ENCODE measurements at regions not wholly inside any gene's neighbourhood (a gene's known extent, or its start where the extent isn't known, plus 50 kb on each side); places are given as distances from the start of the nearest gene placed in this dataset.

DNA sequence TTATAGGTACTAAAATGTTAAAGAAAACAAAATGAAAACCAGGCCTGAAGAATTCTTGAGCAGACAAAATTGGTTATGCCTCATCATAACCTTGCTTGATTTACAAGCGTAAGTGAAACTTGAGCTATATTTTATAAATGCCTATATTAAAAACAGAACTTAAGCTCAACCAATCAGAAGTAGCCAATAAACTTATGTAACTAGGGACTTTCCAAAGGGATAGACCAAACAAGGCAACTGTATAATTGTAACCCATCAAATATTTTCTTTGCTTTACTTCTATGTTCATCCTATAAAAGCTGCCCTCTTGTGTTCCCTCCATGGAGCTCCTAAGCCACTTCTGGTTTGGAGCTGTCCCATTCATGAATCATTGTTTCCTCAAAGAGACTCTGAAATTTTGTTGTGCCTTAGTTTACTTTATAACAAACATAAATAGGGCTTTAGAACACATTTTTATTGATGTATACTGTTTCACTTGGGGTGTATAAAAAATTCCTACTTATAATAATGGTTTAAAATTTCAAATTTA, 101.6 kb upstream of the CARMIL1 start:
- TF ChIP-seq, protein P1, sequence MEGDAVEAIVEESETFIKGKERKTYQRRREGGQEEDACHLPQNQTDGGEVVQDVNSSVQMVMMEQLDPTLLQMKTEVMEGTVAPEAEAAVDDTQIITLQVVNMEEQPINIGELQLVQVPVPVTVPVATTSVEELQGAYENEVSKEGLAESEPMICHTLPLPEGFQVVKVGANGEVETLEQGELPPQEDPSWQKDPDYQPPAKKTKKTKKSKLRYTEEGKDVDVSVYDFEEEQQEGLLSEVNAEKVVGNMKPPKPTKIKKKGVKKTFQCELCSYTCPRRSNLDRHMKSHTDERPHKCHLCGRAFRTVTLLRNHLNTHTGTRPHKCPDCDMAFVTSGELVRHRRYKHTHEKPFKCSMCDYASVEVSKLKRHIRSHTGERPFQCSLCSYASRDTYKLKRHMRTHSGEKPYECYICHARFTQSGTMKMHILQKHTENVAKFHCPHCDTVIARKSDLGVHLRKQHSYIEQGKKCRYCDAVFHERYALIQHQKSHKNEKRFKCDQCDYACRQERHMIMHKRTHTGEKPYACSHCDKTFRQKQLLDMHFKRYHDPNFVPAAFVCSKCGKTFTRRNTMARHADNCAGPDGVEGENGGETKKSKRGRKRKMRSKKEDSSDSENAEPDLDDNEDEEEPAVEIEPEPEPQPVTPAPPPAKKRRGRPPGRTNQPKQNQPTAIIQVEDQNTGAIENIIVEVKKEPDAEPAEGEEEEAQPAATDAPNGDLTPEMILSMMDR (conservative IDR thresholded peaks at IDR 0.05) = no peak
- Mint-ChIP-seq H3K4me1 (ENCODE audit: unreplicated experiment) (peaks cover 15% of the 10 kb centered on the region), H3K27ac (no peak overlapping the region), H3K9me3 (peaks cover 7% of the 10 kb centered on the region), H3K36me3 (peaks cover 8% of the 10 kb centered on the region), H3K4me3 (no peak overlapping the region), H3K27me3 (no peaks in the 10 kb centered on the region)
- DNase-seq (ENCODE audit: extremely low spot score, unreplicated experiment) = no peak

DNA sequence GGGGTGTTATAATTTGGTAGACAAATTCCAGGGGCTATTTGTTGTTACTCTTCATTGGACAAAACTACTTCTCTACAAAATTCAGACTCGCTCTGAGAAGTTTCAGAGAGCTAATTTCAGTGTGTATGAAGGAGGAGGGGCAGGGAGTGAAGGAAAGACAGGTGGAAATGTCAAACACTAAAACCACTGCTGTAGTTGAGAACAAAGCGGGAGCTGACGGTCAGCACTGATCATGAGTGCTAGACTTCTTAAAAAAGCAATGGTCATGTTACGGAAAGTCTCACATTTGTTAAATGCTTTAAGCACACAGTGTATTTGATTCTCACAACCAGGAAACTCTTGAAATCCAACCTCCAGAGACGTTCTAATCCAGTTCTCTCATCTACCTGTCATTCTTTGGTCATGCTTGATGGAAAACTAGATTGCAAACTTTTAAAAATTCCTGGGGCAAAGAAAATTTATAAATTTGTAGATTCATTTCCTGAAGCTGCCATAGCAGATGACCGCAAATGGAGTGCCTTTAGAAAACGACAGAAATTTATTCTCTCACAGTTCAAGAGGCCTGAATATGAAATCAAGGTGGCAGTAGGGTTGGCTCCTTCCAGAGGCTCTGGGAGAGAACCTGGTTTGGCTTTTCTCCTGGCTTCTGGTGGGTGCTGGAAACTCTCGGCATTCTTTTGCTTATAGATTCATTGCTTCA, 100.7 kb upstream of the CARMIL1 start:
- no peaks in the 10 kb centered on the region for H3K9me3 Mint-ChIP-seq
- peaks cover 6% of the 10 kb centered on the region for H3K4me1 Mint-ChIP-seq (ENCODE audit: unreplicated experiment)
- H3K4me3 Mint-ChIP-seq = no peak overlapping the region
- no peaks in the 10 kb centered on the region for H3K27me3 Mint-ChIP-seq
- peak overlapping the region; percentile 6 for H3K27ac Mint-ChIP-seq
- TF ChIP-seq, protein P1 (conservative IDR thresholded peaks at IDR 0.05) = no peak
- H3K36me3 Mint-ChIP-seq = no peaks in the 10 kb centered on the region
- no peak for DNase-seq (ENCODE audit: extremely low spot score, unreplicated experiment)

DNA sequence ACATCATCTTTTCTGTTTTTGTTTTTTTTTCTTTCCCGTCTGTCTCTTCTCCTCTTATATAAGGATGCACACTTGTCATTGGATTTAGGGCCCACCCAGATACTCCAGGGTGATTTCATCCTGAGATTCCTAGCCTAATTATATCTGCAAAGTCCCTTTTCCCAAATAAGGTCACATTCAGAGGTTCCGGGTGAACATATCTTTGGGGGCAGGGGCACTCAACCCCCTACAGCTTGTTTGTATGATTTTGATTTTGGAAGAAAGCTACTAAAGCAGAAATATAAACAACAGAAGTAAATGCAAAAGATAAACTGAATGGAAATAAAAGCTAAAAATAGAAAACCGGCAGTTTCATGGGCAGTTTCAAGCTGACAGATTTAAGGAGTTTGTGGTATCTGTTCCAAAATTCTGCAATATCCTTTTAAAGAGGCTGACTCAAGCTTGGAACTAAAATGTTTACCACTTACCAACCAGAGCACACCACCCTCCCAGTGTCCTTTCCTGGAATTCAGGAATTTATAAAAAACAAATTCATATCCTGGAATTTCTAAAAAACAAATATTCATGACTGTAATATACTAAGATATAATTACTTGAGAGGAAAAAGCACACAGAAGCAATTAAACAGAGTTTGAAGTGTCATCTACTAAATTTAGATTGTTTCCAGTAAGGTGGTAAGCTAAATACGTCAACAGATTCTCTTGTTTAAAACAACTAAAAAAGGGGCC, 100.0 kb upstream of the CARMIL1 start:
- H3K36me3 Mint-ChIP-seq = no peaks in the 10 kb centered on the region
- H3K27me3 Mint-ChIP-seq = no peaks in the 10 kb centered on the region
- no peak overlapping the region for H3K27ac Mint-ChIP-seq
- H3K4me3 Mint-ChIP-seq = no peak overlapping the region
- H3K9me3 Mint-ChIP-seq = no peaks in the 10 kb centered on the region
- no peak for DNase-seq (ENCODE audit: extremely low spot score, unreplicated experiment)
- no peaks in the 10 kb centered on the region for H3K4me1 Mint-ChIP-seq (ENCODE audit: unreplicated experiment)
- TF ChIP-seq, protein P1 (conservative IDR thresholded peaks at IDR 0.05) = no peak

DNA sequence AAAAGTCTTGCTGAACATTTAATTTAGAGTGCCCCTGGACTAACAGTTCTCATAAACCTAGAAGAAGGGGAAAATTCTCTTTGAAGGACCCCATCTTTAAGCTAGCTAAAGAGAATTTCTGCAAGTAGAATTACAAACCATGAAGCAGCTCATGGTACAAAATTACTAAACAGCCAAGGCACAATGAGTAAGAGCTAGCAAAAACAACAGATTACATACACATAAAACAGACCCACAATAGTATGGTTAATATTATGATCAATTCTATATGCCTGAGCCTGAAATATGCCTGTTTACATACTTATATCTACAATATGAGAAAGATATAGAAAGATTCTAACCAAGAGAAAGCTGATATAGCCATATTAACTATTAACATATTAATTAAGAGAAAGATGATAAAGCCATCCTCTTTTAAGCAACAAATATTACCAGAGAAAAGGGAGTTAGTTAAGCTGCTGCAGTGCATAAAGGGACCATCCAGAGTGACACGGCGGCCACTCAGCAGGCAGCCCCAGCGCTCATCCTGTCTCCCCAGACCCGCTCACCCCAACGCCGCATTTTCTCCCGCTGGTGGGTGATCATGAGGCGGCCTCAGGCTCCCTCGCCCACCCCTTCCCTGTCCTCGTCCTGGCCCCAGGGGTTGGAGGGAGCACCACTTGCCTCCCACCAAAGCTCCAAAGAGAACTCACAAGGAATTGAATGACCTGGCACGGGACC, 98.4 kb upstream of the CARMIL1 start:
- no peaks in the 10 kb centered on the region for H3K4me1 Mint-ChIP-seq (ENCODE audit: unreplicated experiment)
- no peaks in the 10 kb centered on the region for H3K9me3 Mint-ChIP-seq
- no peak overlapping the region for H3K27ac Mint-ChIP-seq

DNA sequence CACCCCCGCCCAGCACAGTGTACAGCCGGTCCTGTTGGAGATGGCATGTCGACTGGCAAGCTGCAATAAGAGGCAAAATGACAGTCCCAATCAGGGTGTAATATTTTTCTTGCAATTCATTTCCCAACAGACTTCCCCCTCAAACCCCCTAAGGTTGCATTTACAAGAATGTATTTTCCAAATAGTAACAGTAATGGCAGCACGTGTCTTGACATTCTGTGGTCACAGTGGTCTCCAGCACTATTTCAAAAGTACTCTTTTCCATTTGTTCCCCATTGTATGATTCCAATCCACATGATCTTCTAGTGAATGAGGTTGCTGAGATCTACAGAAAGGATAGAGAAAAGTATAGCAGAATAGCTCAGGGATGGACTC, 97.8 kb upstream of the CARMIL1 start:
- TF ChIP-seq, protein P1 (conservative IDR thresholded peaks at IDR 0.05) = no peak
- H3K27me3 Mint-ChIP-seq = no peaks in the 10 kb centered on the region
- no peak for DNase-seq (ENCODE audit: extremely low spot score, unreplicated experiment)
- no peaks in the 10 kb centered on the region for H3K36me3 Mint-ChIP-seq
- H3K4me3 Mint-ChIP-seq = no peak overlapping the region
- no peaks in the 10 kb centered on the region for H3K4me1 Mint-ChIP-seq (ENCODE audit: unreplicated experiment)
- H3K9me3 Mint-ChIP-seq = no peaks in the 10 kb centered on the region
- H3K27ac Mint-ChIP-seq = no peak overlapping the region

More for the DNA sequence above, 98.4 kb upstream of the CARMIL1 start:
- Mint-ChIP-seq H3K27me3 (no peaks in the 10 kb centered on the region), H3K4me3 (no peak overlapping the region), H3K36me3 (no peaks in the 10 kb centered on the region)
- DNase-seq (ENCODE audit: extremely low spot score, unreplicated experiment) = no peak
- TF ChIP-seq, protein P1 (conservative IDR thresholded peaks at IDR 0.05) = no peak
